OCI-LY3 (cell line): ENCODE measurements at regions not wholly inside any gene's neighbourhood (a gene's known extent, or its start where the extent isn't known, plus 50 kb on each side); places are given as distances from the start of the nearest gene placed in this dataset.

Experiments used
- CTCF ChIP-seq: fragments of 200-600, 300-600 bp; sonication (generic); IDR thresholded peaks from 2 replicates; pipeline ENCODE4 v1.5.1; 2014; ENCODE audit warnings: antibody characterized with exemption, low read length, low read depth
- EZH2phosphoT487 ChIP-seq: fragments of 200-600 bp; shearing (Covaris generic); IDR thresholded peaks from 2 replicates; pipeline ENCODE4 v1.6.1; 2018; ENCODE audit warnings: antibody characterized with exemption, mixed run types, low read depth

- TF ChIP-seq CTCF (no peak), EZH2phosphoT487 (no peak)
Observed at GRCh38 chr6:16904957-16905356, 143.7 kb upstream of the ATXN1 start.
